Testis (tissue), 2 donors: ENCODE measurements at regions not wholly inside any gene's neighbourhood (a gene's known extent, or its start where the extent isn't known, plus 50 kb on each side); places are given as distances from the start of the nearest gene placed in this dataset.

Source experiments
- CTCF ChIP-seq, 3 experiments: fragments of 450-650 bp in 2 of 3; fragments of 200-600 bp in 1 of 3; sonication (generic) in 1 of 3; IDR thresholded peaks; one replicate each; pipeline ENCODE4 v1.5.1; 2016 to 2019; ENCODE audit warnings: antibody characterized with exemption in 3 of 3, mild to moderate bottlenecking in 2 of 3, moderate library complexity in 1 of 3
- POLR2A ChIP-seq: fragments of 450-650 bp; IDR thresholded peaks from one replicate; pipeline ENCODE4 v1.6.1; 2017; ENCODE audit warnings: antibody characterized with exemption, mild to moderate bottlenecking, moderate library complexity

GRCh38 chr13:70339738-70340137 is 231.5 kb upstream of the KLHL1 start:
- TF ChIP-seq CTCF (IDR thresholded peaks at IDR 0.05): peak in 2 of 3 experiments; percentile 22
- no peak for TF ChIP-seq POLR2A
